ENCODE measurements at regions not wholly inside any gene's neighbourhood (a gene's known extent, or its start where the extent isn't known, plus 50 kb on each side); places are given as distances from the start of the nearest gene placed in this dataset.
"Not testable (repeated sequence)": the region's sequence is repeated elsewhere in the genome, so short reads cannot be mapped to it uniquely, and the experiment has no call there.

DNA sequence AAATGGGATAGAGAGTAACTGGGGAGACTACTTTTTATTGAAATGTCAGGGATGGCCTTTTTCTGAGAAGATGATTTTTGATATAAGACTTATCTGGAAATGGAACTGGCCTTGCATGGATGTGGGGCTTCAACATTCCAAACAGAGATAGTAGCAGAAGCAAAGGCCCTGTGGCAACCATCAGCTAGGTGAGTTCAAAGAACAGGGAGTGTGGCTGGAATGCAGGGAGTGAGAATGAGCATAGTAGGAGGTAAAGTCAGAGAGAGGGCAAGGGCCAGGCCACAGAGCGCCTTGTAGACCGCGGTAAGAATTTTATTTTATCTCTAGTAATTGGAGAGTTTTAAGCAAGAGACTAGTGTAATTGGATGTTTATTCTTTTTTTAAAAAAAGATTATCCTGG lies 227.0 kb upstream of the B3GALT2 start:
- no peak for DNase-seq (ENCODE audit: low read depth in 2 of 2, low spot score in 1 of 2)

DNA sequence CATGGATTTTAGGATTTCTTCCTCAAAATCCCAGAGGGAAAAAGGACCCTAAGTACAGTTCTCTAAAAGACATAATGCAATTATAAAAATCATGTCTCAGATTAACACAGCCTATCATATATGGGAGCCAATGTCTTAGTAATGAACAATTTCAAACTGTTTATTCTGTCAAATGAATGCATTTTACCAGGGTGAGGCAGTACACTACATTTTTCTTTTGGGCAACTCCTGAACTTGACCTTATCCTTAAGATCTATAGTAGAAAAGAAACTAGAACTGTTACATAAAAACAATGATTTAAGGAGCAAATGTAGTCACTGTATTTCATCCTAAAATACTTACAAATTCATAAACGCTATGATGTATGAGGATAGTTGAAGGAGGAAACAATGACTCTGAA lies 226.3 kb upstream of the B3GALT2 start:
- no peak for DNase-seq (ENCODE audit: low read depth in 2 of 2, low spot score in 1 of 2)

DNA sequence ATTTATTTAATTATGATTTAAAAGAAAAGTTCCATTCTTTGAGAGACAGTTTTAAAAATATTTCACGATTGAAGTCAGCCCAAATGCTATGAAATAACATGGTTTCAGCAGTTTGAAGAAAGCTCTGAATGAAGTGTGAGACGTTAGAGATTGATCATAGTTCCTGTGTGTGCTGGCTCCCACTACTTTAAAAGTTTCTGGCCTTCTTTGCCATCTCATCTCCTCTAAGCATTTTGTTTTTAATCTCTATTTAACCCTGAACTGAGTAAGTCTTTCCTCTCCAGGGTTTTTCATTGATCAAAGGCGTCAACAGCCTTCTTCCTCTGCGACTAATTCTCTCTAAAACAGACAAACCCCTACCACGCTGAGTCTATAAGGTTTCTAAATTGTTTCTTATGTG lies 225.3 kb upstream of the B3GALT2 start:
- DNase-seq (ENCODE audit: low read depth in 2 of 2, low spot score in 1 of 2): no peak

GRCh38 chr1:193411215-193411614 lies 224.8 kb upstream of the B3GALT2 start:
- DNase-seq (ENCODE audit: low read depth in 2 of 2, low spot score in 1 of 2): no peak

DNA sequence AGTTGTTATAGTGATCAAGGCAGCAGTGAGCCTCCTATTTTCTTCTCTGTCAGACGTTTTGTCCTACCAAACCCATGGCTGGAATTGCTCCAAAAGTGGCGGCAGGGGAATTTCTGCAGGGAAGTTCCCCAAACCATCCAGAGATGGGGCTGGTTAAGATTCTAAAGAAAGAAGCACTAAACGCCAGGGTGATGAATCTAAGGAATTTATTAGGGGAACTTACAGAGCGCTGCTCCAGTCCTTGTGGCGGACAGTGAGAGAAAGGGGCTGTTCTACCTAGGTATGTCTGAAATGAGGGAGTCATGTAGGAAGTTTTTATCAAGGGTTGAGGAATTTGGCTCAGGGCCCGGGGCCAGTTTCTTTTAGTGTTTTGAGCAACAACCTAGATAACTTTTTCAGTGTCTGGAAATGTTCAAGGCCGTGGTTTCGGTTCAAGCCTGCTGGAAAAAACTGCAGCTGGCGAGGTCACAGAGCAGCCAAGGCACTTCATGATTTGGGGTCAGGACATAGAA lies 222.4 kb upstream of the B3GALT2 start:
- no peak for DNase-seq (ENCODE audit: low read depth in 2 of 2, low spot score in 1 of 2)

DNA sequence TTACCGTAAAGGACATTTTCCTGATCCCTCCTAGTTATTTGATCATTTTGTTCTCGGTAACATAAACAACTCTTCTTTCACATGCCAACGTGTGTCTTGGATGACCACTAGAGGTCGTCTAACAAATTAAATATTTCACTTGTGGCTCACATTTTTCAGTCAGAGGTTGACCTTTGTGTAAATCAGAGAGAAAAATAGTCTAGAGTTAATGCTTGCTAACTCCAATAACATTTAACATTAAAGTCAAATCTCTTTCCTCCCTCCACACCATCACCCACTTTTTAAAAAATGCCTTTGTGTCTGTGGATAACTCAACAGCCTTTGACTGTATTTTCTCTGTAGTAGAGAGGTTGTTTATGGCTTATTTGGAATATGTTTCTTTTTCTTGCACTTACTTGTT lies 220.5 kb upstream of the B3GALT2 start:
- no peak for DNase-seq (ENCODE audit: low read depth in 2 of 2, low spot score in 1 of 2)

DNA sequence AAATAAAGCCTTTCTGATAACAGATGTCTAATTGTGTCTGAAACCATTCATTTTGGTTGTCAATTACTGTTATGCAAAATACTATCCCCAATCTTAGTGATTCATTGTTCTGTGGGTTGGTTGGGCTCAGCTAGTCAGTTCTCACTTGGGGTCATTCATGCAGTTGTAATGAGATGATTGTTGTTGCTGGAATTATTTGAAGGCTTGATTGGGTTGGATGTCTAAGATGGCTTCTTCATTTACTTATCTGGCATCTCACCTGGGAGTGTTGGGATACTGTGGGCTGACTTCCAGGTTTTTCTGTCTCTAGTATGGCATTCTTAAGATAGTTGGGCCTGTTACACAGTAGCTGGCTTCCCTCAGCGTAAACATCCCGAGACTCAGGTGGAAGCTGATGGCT lies 217.8 kb upstream of the B3GALT2 start:
- no peak for DNase-seq (ENCODE audit: low read depth in 2 of 2, low spot score in 1 of 2)

GRCh38 chr1:193402977-193403376 lies 216.6 kb upstream of the B3GALT2 start:
- no peak for DNase-seq (ENCODE audit: low read depth in 2 of 2, low spot score in 1 of 2)

DNA sequence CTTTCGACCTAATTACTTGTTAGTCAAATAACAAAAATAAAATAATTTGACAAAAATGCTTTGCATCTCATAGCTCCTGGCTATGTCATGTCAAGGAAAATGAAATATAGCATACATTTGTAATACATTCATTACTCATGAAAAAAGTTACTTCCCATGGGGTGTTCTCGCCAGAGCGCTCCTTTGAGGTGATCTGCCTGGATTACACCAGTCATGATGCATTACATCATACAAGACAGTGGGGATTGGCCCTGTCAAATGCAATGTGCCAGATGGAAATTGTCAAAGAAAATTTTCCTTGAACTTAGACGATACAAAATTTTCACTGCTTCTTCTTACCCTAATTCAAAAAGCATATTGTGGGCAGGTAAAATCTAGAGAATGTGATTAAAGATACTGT lies 215.6 kb upstream of the B3GALT2 start:
- DNase-seq (ENCODE audit: low read depth in 2 of 2, low spot score in 1 of 2): no peak

- DNase-seq (ENCODE audit: low read depth in 2 of 2, low spot score in 1 of 2): no peak
These were observed 207.9 kb upstream of the B3GALT2 start for GRCh38 chr1:193394336-193394735.

- no peak for DNase-seq (ENCODE audit: low read depth in 2 of 2, low spot score in 1 of 2)
These were observed 206.3 kb upstream of the B3GALT2 start for GRCh38 chr1:193392686-193393085.

- DNase-seq (ENCODE audit: low read depth in 2 of 2, low spot score in 1 of 2): no peak
These were observed 202.3 kb upstream of the B3GALT2 start for GRCh38 chr1:193388683-193389082.

- no peak for DNase-seq (ENCODE audit: low read depth in 2 of 2, low spot score in 1 of 2)
These were observed 201.8 kb upstream of the B3GALT2 start for GRCh38 chr1:193388165-193388564.

GRCh38 chr1:193387406-193387805 lies 201.0 kb upstream of the B3GALT2 start:
- DNase-seq (ENCODE audit: low read depth in 2 of 2, low spot score in 1 of 2): no peak

- DNase-seq (ENCODE audit: low read depth in 2 of 2, low spot score in 1 of 2): not testable (repeated sequence)
These were observed 192.0 kb upstream of the B3GALT2 start for GRCh38 chr1:193378451-193378850.

DNA sequence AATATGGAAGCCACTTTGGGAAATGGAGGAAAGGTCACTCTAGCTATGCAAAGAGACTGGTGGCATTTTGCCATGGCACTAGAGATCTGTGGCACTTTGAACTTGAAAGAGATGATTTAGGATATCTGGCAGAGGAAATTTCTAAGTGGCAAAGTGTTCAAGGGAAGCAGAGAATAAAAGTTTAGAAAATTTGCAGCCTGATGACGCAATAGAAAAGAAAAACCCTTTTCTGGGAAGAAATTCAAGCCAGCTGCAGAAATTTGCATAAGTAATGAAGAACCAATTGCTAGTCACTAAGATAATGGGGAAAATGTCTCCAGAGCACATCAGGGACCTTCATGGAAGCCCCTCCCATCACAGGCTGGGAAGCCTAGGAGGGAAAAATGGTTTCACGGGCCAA lies 191.1 kb upstream of the B3GALT2 start:
- DNase-seq (ENCODE audit: low read depth in 2 of 2, low spot score in 1 of 2): no peak

GRCh38 chr1:193372553-193372952 lies 186.1 kb upstream of the B3GALT2 start:
- no peak for DNase-seq (ENCODE audit: low read depth in 2 of 2, low spot score in 1 of 2)

DNA sequence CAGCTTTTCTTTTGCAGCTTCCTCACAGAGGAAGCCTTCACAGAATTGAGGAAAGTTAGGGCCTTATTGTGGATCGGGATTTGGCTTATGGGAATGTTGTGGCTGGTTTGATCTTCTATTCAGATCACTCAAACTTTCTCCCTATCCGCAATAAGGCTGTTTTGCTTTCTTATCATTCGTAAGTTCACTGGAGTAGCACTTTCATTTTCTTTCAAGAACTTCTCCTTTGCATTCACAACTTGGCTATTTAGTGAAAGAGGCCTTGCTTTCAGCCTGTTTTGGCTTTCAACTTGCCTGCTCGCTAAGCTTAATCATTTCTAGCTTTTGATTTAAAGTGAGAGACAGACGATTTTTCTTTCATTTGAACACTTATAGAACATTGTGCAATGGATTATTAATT lies 181.9 kb upstream of the B3GALT2 start:
- no peak for DNase-seq (ENCODE audit: low read depth in 2 of 2, low spot score in 1 of 2)

DNA sequence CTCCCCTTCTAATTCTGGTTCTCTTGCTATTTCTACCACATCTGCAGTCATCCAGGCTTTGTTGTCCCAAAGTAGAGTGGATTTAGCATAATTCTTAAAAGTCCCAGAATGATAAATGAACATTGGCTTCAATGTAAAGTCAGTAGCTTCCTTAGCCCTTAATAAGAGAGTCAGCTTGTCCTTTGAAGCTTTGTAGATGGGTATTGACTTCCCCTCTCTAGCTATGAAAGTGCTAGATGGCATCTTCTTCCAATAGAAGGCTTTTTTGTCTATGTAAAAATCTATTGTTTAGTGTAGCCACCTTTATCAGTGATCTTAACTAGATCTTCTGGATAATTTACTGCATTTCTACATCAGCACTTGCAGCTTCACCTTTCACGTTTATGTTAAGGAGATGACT lies 181.4 kb upstream of the B3GALT2 start:
- no peak for DNase-seq (ENCODE audit: low read depth in 2 of 2, low spot score in 1 of 2)

DNA sequence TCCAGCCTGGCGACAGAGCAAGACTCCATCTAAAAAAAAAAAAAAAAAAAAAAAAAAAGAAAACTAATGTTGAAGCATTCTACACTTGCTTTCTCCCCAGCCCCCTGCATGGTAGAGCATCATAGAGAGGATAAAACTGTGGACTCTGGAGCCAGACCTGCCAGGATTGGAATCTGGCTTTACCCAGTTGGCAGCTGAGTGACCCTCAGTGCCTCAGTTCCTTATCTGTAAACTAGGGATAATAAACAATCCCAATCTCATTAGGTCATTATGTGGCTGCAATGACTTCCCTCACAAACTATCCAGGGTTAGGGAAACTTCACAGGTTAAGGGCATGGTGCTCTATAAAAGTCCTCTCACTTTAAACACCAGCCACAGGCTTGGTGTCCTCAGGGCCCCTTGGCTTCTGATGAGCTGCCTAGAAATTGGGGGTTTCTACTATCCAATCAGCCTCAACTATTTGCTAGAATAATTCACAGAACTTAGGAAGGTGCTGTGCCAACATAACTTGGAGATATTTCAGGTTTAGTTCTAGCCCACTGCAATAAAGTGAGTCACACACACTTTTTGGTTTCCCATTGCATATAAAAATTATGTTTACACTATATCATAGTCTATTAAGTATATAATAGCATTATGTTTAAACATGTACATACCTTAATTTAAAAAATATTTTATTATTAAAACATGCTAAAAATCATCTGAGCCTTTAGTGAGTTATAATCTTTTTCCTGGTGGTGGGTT lies 180.5 kb upstream of the B3GALT2 start:
- no peak for DNase-seq (ENCODE audit: low read depth in 2 of 2, low spot score in 1 of 2)

DNA sequence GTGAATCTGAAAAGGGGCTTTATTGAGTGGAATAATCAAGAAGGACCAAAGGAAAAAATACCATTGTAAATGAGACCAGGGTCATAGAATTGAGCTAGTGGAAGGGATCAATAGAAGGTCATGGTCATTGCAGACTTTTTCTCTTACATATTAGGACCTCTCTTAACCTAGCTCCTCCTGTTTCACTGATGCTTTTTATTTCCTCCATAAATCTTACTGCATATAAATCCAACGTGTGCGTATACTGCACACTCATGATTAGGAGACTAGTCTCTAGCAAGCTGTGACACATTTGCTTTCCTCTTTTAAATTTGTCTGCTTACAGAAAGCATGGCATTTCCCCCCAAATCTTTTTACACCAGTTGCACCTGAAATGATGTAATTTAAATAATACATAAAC lies 179.6 kb upstream of the B3GALT2 start:
- no peak for DNase-seq (ENCODE audit: low read depth in 2 of 2, low spot score in 1 of 2)

GRCh38 chr1:193359631-193360030 lies 173.2 kb upstream of the B3GALT2 start:
- no peak for DNase-seq (ENCODE audit: low read depth in 2 of 2, low spot score in 1 of 2)

- no peak for DNase-seq (ENCODE audit: low read depth in 2 of 2, low spot score in 1 of 2)
These were observed 172.0 kb upstream of the B3GALT2 start for GRCh38 chr1:193358419-193358818.
